Endothelial cell of umbilical vein (primary cell): ENCODE measurements at regions not wholly inside any gene's neighbourhood (a gene's known extent, or its start where the extent isn't known, plus 50 kb on each side); places are given as distances from the start of the nearest gene placed in this dataset.

Experiments
- BruUV-seq: library from RNA; stranded (reverse); fragments of 400-500 nt; replicated peaks from 2 replicates; lab custom pipeline; 2021; lab: Mats Ljungman, UMichigan
- CTCF ChIA-PET: fragments of 300-600, 350-600 bp; sonication (Branson Sonifier 250); formaldehyde crosslinking; loops from one replicate; lab custom pipeline; 2021; ENCODE audit warnings: antibody characterized with exemption, inconsistent platforms; lab: Charles Lee
- POLR2A ChIA-PET: fragments of 300-600, 350-600 bp; sonication (Branson Sonifier 250); formaldehyde crosslinking; loops from one replicate; lab custom pipeline; 2021; ENCODE audit warnings: antibody characterized with exemption, inconsistent platforms; lab: Charles Lee
- DNase-seq: peaks from one replicate; pipeline ENCODE4 v3.0.0-alpha.2; 2011; ENCODE audit warnings: low read depth, low spot score
- FAIRE-seq: peaks from 2 replicates; lab custom pipeline; 2011; peaks lifted over from hg19 to GRCh38; lab: Jason Lieb, UNC
- H2AFZ ChIP-seq: 2 replicates; pipeline ENCODE4 v1.6.0; 2012; ENCODE audit warnings: low read depth, low read length, control low read depth, inconsistent platforms
- H3K27ac ChIP-seq: 2 replicates; pipeline ENCODE4 v1.5.1; 2011; ENCODE audit warnings: low read depth, mild to moderate bottlenecking, control low read depth, low read length, moderate library complexity; ENCODE audit not compliant: insufficient read depth
- H3K27me3 ChIP-seq, 2 experiments: 2 replicates each; pipeline versions ENCODE4 v1.6.0 to v1.6.1; 2011; ENCODE audit warnings: low read length in 2 of 2, mixed read lengths in 1 of 2; ENCODE audit not compliant: control insufficient read depth in 2 of 2, insufficient read depth in 2 of 2
- H3K36me3 ChIP-seq, 2 experiments: 2 replicates in 1 of 2; 3 replicates in 1 of 2; pipeline ENCODE4 v1.5.1; 2011; ENCODE audit warnings: low read length in 2 of 2, mild to moderate bottlenecking in 1 of 2, moderate library complexity in 1 of 2; ENCODE audit not compliant: control insufficient read depth in 2 of 2, insufficient read depth in 2 of 2; ENCODE audit errors: extremely low read depth in 1 of 2
- H3K4me1 ChIP-seq: 3 replicates; pipeline ENCODE4 v1.5.1; 2011; ENCODE audit warnings: mild to moderate bottlenecking, low read length; ENCODE audit not compliant: control insufficient read depth, insufficient read depth; ENCODE audit errors: extremely low read depth
- H3K4me2 ChIP-seq: 2 replicates; pipeline ENCODE4 v1.6.1; 2011; ENCODE audit warnings: low read length, control low read depth, mixed read lengths; ENCODE audit not compliant: insufficient read depth
- H3K4me3 ChIP-seq, 3 experiments: fragments of 200-600 bp in 1 of 3; sonication (generic), shearing (Covaris generic) in 1 of 3; replicated peaks in 1 of 3; 2 replicates each; pipeline ENCODE4 v1.5.1; 2011 to 2016; ENCODE audit warnings: control low read depth in 3 of 3, low read length in 3 of 3, mild to moderate bottlenecking in 2 of 3, inconsistent platforms in 1 of 3, low read depth in 1 of 3, moderate library complexity in 1 of 3; ENCODE audit not compliant: insufficient read depth in 1 of 3
- H3K79me2 ChIP-seq: 2 replicates; pipeline ENCODE4 v1.6.0; 2012; ENCODE audit warnings: low read length, inconsistent platforms; ENCODE audit not compliant: control insufficient read depth, insufficient read depth
- H3K9ac ChIP-seq: replicated peaks from 2 replicates; pipeline ENCODE3; 2011; ENCODE audit warnings: low read length, control low read depth; ENCODE audit not compliant: insufficient read depth; ENCODE audit errors: extremely low read depth
- H3K9me1 ChIP-seq: replicated peaks from 3 replicates; pipeline ENCODE4 v1.6.0; 2011; ENCODE audit warnings: mild to moderate bottlenecking, low read length; ENCODE audit not compliant: control insufficient read depth, insufficient read depth; ENCODE audit errors: extremely low read depth
- H3K9me3 ChIP-seq: replicated peaks from 2 replicates; pipeline ENCODE4 v1.5.1; 2012; ENCODE audit warnings: low read length, inconsistent platforms; ENCODE audit not compliant: control insufficient read depth, insufficient read depth
- H4K20me1 ChIP-seq: replicated peaks from 2 replicates; pipeline ENCODE3; 2011; ENCODE audit warnings: mild to moderate bottlenecking, low read length; ENCODE audit not compliant: control insufficient read depth, insufficient read depth; ENCODE audit errors: extremely low read depth
- CTCF ChIP-seq, 2 donors: IDR thresholded peaks; 1 replicate in 1 of 2; 2 replicates in 1 of 2; pipeline ENCODE4 v1.5.1; 2011; ENCODE audit warnings: low read length in 2 of 2, mild to moderate bottlenecking in 2 of 2, moderate library complexity in 2 of 2, control low read depth in 1 of 2, inconsistent platforms in 1 of 2, low read depth in 1 of 2; ENCODE audit not compliant: insufficient read depth in 1 of 2; ENCODE audit errors: extremely low read depth in 1 of 2
- EZH2 ChIP-seq: IDR thresholded peaks from 2 replicates; pipeline ENCODE4 v1.6.1; 2012; ENCODE audit warnings: borderline replicate concordance, low read depth, mild to moderate bottlenecking, moderate library complexity, low read length, inconsistent platforms; ENCODE audit not compliant: severe bottlenecking
- FOS ChIP-seq: IDR thresholded peaks from 2 replicates; pipeline ENCODE4 v1.6.1; 2011; ENCODE audit warnings: mild to moderate bottlenecking, low read length, moderate library complexity, borderline replicate concordance; ENCODE audit not compliant: insufficient read depth
- GATA2 ChIP-seq: IDR thresholded peaks from 2 replicates; pipeline ENCODE4 v1.7.0; 2011; ENCODE audit warnings: low read depth, mild to moderate bottlenecking, moderate library complexity, mixed read lengths, low read length; ENCODE audit not compliant: insufficient read length, insufficient read depth
- JUN ChIP-seq: IDR thresholded peaks from 2 replicates; pipeline ENCODE4 v1.6.1; 2011; ENCODE audit warnings: borderline replicate concordance, low read depth; ENCODE audit not compliant: insufficient read length, insufficient read depth
- MAX ChIP-seq: IDR thresholded peaks from 2 replicates; pipeline ENCODE4 v1.6.1; 2011; ENCODE audit not compliant: insufficient read depth, insufficient read length
- MYC ChIP-seq: IDR thresholded peaks from one replicate; pipeline ENCODE4 v1.6.1; 2011; ENCODE audit warnings: mild to moderate bottlenecking, low read depth, low read length
- POLR2A ChIP-seq: IDR thresholded peaks from 2 replicates; pipeline ENCODE4 v1.6.1; 2012; ENCODE audit warnings: low read depth, mild to moderate bottlenecking, control low read depth, low read length
- POLR2AphosphoS5 ChIP-seq: IDR thresholded peaks from 2 replicates; pipeline ENCODE4 v1.6.1; 2012; ENCODE audit warnings: low read depth, mild to moderate bottlenecking, control low read depth, low read length, moderate library complexity; ENCODE audit not compliant: insufficient read depth
- dilution Hi-C: fragments of 300-500 bp; cut with MboI; formaldehyde crosslinking; loops from one replicate; pipeline ENCODE4 v1.15.0; 2019; ENCODE audit warnings: low sequenced_read_pairs; ENCODE audit not compliant: extremely low pct_ligation_motif_present
- intact Hi-C: fragments of 100-400 bp; cut with micrococcal nuclease; formaldehyde crosslinking; loops from one replicate; pipeline ENCODE4 v1.10.0; 2022

GRCh38 chr2:153072077-153072476 is 353.7 kb downstream of the ARL6IP6 start:
- Histone ChIP-seq H3K9ac (no peak overlapping the region), H3K9me1 (no peaks in the 10 kb centered on the region), H2AFZ (no peak overlapping the region), H3K4me1 (no peaks in the 10 kb centered on the region), H3K4me2 (no peak overlapping the region), H3K9me3 (no peaks in the 10 kb centered on the region), H3K36me3 (no peaks in the 10 kb centered on the region), H3K27ac (no peak overlapping the region), H3K27me3 (no peaks in the 10 kb centered on the region), H4K20me1 (no peaks in the 10 kb centered on the region), H3K4me3 (no peak overlapping the region), H3K79me2 (no peaks in the 10 kb centered on the region)
- dilution Hi-C loops: no loop called here
- BruUV-seq: no TSS peak
- POLR2A ChIA-PET: no interaction called here
- TF ChIP-seq EZH2 (no peak), POLR2AphosphoS5 (no peak), FOS (no peak), MAX (no peak)
- intact Hi-C loops: loop anchor here (5.0 kb wide), 1 partner anchor 1170 kb away; no protein-coding TSS in a partner anchor
- DNase-seq: no peak
- no peak for FAIRE-seq
- CTCF ChIA-PET: no interaction called here

- POLR2A ChIA-PET: no interaction called here
- intact Hi-C loops: loop anchor here (5.0 kb wide), 1 partner anchor 1171 kb away; no protein-coding TSS in a partner anchor
- dilution Hi-C loops: no loop called here
- no peak for DNase-seq
- H3K9me1 ChIP-seq: no peaks in the 10 kb centered on the region
- no peaks in the 10 kb centered on the region for H3K36me3 ChIP-seq
- H2AFZ ChIP-seq: no peak overlapping the region
- no peak overlapping the region for H3K9ac ChIP-seq
- H3K27ac ChIP-seq: no peak overlapping the region
- H3K4me1 ChIP-seq: no peaks in the 10 kb centered on the region
- CTCF ChIA-PET: no interaction called here
- TF ChIP-seq POLR2AphosphoS5 (no peak), MAX (no peak), MYC (no peak), POLR2A (no peak), CTCF (IDR thresholded peaks at IDR 0.05; ENCODE audit: extremely low read depth in 1 of 2, insufficient read depth in 1 of 2, low read depth in 1 of 2, low read length in 2 of 2) (no peak), FOS (no peak), JUN (no peak), EZH2 (no peak), GATA2 (no peak)
- no peak for FAIRE-seq
- H3K79me2 ChIP-seq: no peaks in the 10 kb centered on the region
- no peaks in the 10 kb centered on the region for H3K9me3 ChIP-seq
- no peaks in the 10 kb centered on the region for H4K20me1 ChIP-seq
- no peak overlapping the region for H3K4me3 ChIP-seq
- no peak overlapping the region for H3K4me2 ChIP-seq
- no TSS peak for BruUV-seq
- H3K27me3 ChIP-seq: no peaks in the 10 kb centered on the region
Measured at GRCh38 chr2:153071090-153071489, 352.7 kb downstream of the ARL6IP6 start.
